ENCODE measurements at regions not wholly inside any gene's neighbourhood (a gene's known extent, or its start where the extent isn't known, plus 50 kb on each side); places are given as distances from the start of the nearest gene placed in this dataset.

GRCh38 chr6:154590756-154591155 lies 80.3 kb upstream of the CNKSR3 start:
- no peak for TF ChIP-seq CTCF (conservative IDR thresholded peaks at IDR 0.05)
- H3K14ac ChIP-seq (ENCODE audit: insufficient read depth, low read length), result no peak overlapping the region
- no peak for DNase-seq
- H3K4ac ChIP-seq (ENCODE audit: low read depth, low read length), result no peak overlapping the region
- Mint-ChIP-seq H3K4me3 (no peak overlapping the region), H3K27ac (no peak overlapping the region), H3K4me1 (peaks cover 9 to 21% of the 10 kb centered on the region in 2 experiments), H3K36me3 (ENCODE audit: insufficient read depth in 1 of 3, low read depth in 3 of 3) (no peaks in the 10 kb centered on the region), H3K27me3 (ENCODE audit: low read depth) (no peaks in the 10 kb centered on the region), H3K9me3 (no peaks in the 10 kb centered on the region)
- no peak overlapping the region for H2BK12ac ChIP-seq (ENCODE audit: insufficient read length, low read depth, low read length)
- no peak overlapping the region for H3T11ph ChIP-seq (ENCODE audit: low read length)
- no peaks in the 10 kb centered on the region for H3K9me3 ChIP-seq (ENCODE audit: control insufficient read depth, low read depth, low read length)
- no peaks in the 10 kb centered on the region for H3K79me2 ChIP-seq (ENCODE audit: insufficient read depth, low read length)
- no peaks in the 10 kb centered on the region for H3K27me3 ChIP-seq (ENCODE audit: insufficient read depth, low read length)
- no peak overlapping the region for H2AFZ ChIP-seq (ENCODE audit: low read length)
- H3K27ac ChIP-seq (ENCODE audit: insufficient read length, low read depth, low read length), result no peak overlapping the region
- H3K79me1 ChIP-seq (ENCODE audit: insufficient read depth, low read depth, low read length, poor library complexity, severe bottlenecking), result no peaks in the 10 kb centered on the region
- H4K5ac ChIP-seq (ENCODE audit: insufficient read length, low read depth, low read length), result no peak overlapping the region
- no peak overlapping the region for H2AK5ac ChIP-seq (ENCODE audit: insufficient read length, low read length)
- H2BK20ac ChIP-seq (ENCODE audit: low read depth, low read length, poor library complexity, severe bottlenecking), result no peak overlapping the region
- no peak overlapping the region for H2BK15ac ChIP-seq (ENCODE audit: low read depth, low read length)
- no peaks in the 10 kb centered on the region for H4K20me1 ChIP-seq (ENCODE audit: control insufficient read depth, insufficient read depth, insufficient read length)
- no peak overlapping the region for H3K23ac ChIP-seq (ENCODE audit: insufficient read length, low read depth, low read length)
- no peak overlapping the region for H4K91ac ChIP-seq (ENCODE audit: insufficient read length, low read depth, low read length)
- no peaks in the 10 kb centered on the region for H3K23me2 ChIP-seq (ENCODE audit: insufficient read length, low read depth, low read length, poor library complexity, severe bottlenecking)
- H4K8ac ChIP-seq (replicated peaks; ENCODE audit: insufficient read length, low read depth, low read length), result no peak overlapping the region
- H3K4me1 ChIP-seq (ENCODE audit: insufficient read depth, low read length), result no peaks in the 10 kb centered on the region
- no peak overlapping the region for H2BK5ac ChIP-seq (ENCODE audit: insufficient read length, low read length)
- no peak overlapping the region for H3K4me2 ChIP-seq (ENCODE audit: insufficient read depth, insufficient read length, low read length)
- H3K9ac ChIP-seq (ENCODE audit: extremely low read depth, insufficient read length, low read length), result no peak overlapping the region
- no peak overlapping the region for H3K56ac ChIP-seq (ENCODE audit: insufficient read length, low read depth, low read length)
- H3K18ac ChIP-seq (ENCODE audit: insufficient read length, low read depth, low read length), result no peak overlapping the region
- H2BK120ac ChIP-seq (ENCODE audit: low read depth, low read length, poor library complexity, severe bottlenecking), result no peak overlapping the region
- WGBS (ENCODE audit: extremely low coverage, insufficient read length, low lambda C conversion rate), result no CpG with 5 or more reads among the region's 4 CpGs

All from H9 (cell line).